Right cardiac atrium (tissue), 5 donors: ENCODE measurements at regions not wholly inside any gene's neighbourhood (a gene's known extent, or its start where the extent isn't known, plus 50 kb on each side); places are given as distances from the start of the nearest gene placed in this dataset.
"Not testable (repeated sequence)": the region's sequence is repeated elsewhere in the genome, so short reads cannot be mapped to it uniquely, and the experiment has no call there.

Source experiments
- ATAC-seq, 2 donors: fragments of 200-7000 bp; cut with Tn5 transposase; one replicate each; pipeline versions ENCODE4 v1.8.0 to v1.9.1; 2020; ENCODE audit warnings: moderate library complexity in 2 of 2, mild to moderate bottlenecking in 1 of 2
- DNase-seq, 3 donors: peaks; one replicate each; pipeline ENCODE4 v3.0.0-alpha.2; 2020
- H3K27ac ChIP-seq: one replicate; pipeline ENCODE4 v1.5.1; 2013; ENCODE audit warnings: mild to moderate bottlenecking, low read length, control low read depth, moderate library complexity
- H3K27me3 ChIP-seq: one replicate; pipeline ENCODE4 v1.6.1; 2013; ENCODE audit not compliant: control insufficient read depth, insufficient read depth
- H3K4me1 ChIP-seq: one replicate; pipeline ENCODE4 v1.6.1; 2013; ENCODE audit warnings: low read length; ENCODE audit not compliant: control insufficient read depth, insufficient read depth
- H3K4me3 ChIP-seq: one replicate; pipeline ENCODE4 v1.5.1; 2013; ENCODE audit warnings: low read length, control low read depth
- H3K9me3 ChIP-seq: one replicate; pipeline ENCODE4 v1.6.1; 2013; ENCODE audit warnings: low read length; ENCODE audit not compliant: control insufficient read depth
- WGBS: extraction: QIAGEN DNeasy Blood & Tissue Kit; methylation state at CpG from one replicate; pipeline ENCODE4 v1.1.7; 2013; 5-methylcytosine and 5-hydroxymethylcytosine counted together
- intact Hi-C, 4 donors: fragments of 100-400 bp; cut with DNase I; formaldehyde crosslinking; loops; one replicate each; pipeline versions ENCODE4 v1.11.0 to v1.14.0; 2022 to 2023
- donor health status: healthy with polysubstance abuse.
- donor health status: DM: no; HTN: yes; CAD: no.
- donor health status: DM: no; HTN: no; CAD: no.
- donor health status: DM: no; HTN: yes; CAD: no; lungs with severe emphysema.
- donor health status: DM: yes; HTN: yes; CAD: no.

- DNase-seq: no peak
- 47% methylated on average over 1 of the region's 1 CpG for WGBS
- Histone ChIP-seq H3K9me3 (no peaks in the 10 kb centered on the region), H3K27ac (no peak overlapping the region), H3K27me3 (no peaks in the 10 kb centered on the region), H3K4me3 (no peak overlapping the region), H3K4me1 (no peaks in the 10 kb centered on the region)
- intact Hi-C loops: no loop called here
- no peak for ATAC-seq
Measured at GRCh38 chr9:115674091-115674490, 479.5 kb upstream of the PAPPA start.

- Histone ChIP-seq H3K9me3 (no peaks in the 10 kb centered on the region), H3K27me3 (no peaks in the 10 kb centered on the region), H3K27ac (no peak overlapping the region), H3K4me3 (no peak overlapping the region), H3K4me1 (no peaks in the 10 kb centered on the region)
- DNase-seq (no peak), ATAC-seq (no peak)
- WGBS: 77% methylated on average over 3 of the region's 3 CpGs
- intact Hi-C loops: no loop called here
Measured at GRCh38 chr9:115675834-115676233, 477.8 kb upstream of the PAPPA start.

GRCh38 chr9:115680231-115680630 lies 473.4 kb upstream of the PAPPA start:
- DNase-seq: no peak
- Histone ChIP-seq H3K4me3 (no peak overlapping the region), H3K4me1 (no peaks in the 10 kb centered on the region), H3K27me3 (no peaks in the 10 kb centered on the region), H3K27ac (no peak overlapping the region), H3K9me3 (no peaks in the 10 kb centered on the region)
- intact Hi-C loops: no loop called here
- ATAC-seq: no peak
- WGBS: 66% methylated on average over 1 of the region's 1 CpG

- Histone ChIP-seq H3K9me3 (no peaks in the 10 kb centered on the region), H3K27me3 (no peaks in the 10 kb centered on the region), H3K4me3 (no peak overlapping the region), H3K27ac (no peak overlapping the region), H3K4me1 (no peaks in the 10 kb centered on the region)
- no peak for ATAC-seq
- WGBS: 48% methylated on average over 3 of the region's 3 CpGs
- DNase-seq: no peak
- intact Hi-C loops: no loop called here
Measured at GRCh38 chr9:115681585-115681984, 472.0 kb upstream of the PAPPA start.

- Histone ChIP-seq H3K27me3 (no peaks in the 10 kb centered on the region), H3K4me3 (no peak overlapping the region), H3K9me3 (no peaks in the 10 kb centered on the region), H3K4me1 (no peaks in the 10 kb centered on the region), H3K27ac (no peak overlapping the region)
- WGBS: 86% methylated on average over 1 of the region's 1 CpG
- intact Hi-C loops: no loop called here
- ATAC-seq (no peak), DNase-seq (no peak)
Measured at GRCh38 chr9:115686069-115686468, 467.5 kb upstream of the PAPPA start.

- WGBS: 78% methylated on average over 3 of the region's 3 CpGs
- Histone ChIP-seq H3K27me3 (no peaks in the 10 kb centered on the region), H3K27ac (no peak overlapping the region), H3K4me1 (no peaks in the 10 kb centered on the region), H3K4me3 (no peak overlapping the region), H3K9me3 (no peaks in the 10 kb centered on the region)
- intact Hi-C loops: no loop called here
- no peak for DNase-seq
- ATAC-seq: no peak
Measured at GRCh38 chr9:115687356-115687755, 466.2 kb upstream of the PAPPA start.

- DNase-seq: no peak
- intact Hi-C loops: no loop called here
- Histone ChIP-seq H3K4me3 (no peak overlapping the region), H3K27ac (no peak overlapping the region), H3K27me3 (no peaks in the 10 kb centered on the region), H3K4me1 (no peaks in the 10 kb centered on the region), H3K9me3 (no peaks in the 10 kb centered on the region)
- 81% methylated on average over 1 of the region's 1 CpG for WGBS
- ATAC-seq: no peak
Measured at GRCh38 chr9:115689331-115689730, 464.3 kb upstream of the PAPPA start.

- WGBS: 69% methylated on average over 5 of the region's 5 CpGs
- ATAC-seq (peak; percentile 55 to 69), DNase-seq (no peak)
- Histone ChIP-seq H3K27me3 (no peaks in the 10 kb centered on the region), H3K9me3 (no peaks in the 10 kb centered on the region), H3K4me1 (no peaks in the 10 kb centered on the region), H3K4me3 (no peak overlapping the region), H3K27ac (no peak overlapping the region)
- intact Hi-C loops: no loop called here
Measured at GRCh38 chr9:115690786-115691496, 462.6 kb upstream of the PAPPA start.

GRCh38 chr9:115691693-115692092 lies 461.9 kb upstream of the PAPPA start:
- H3K27me3 ChIP-seq: no peaks in the 10 kb centered on the region
- no peak for ATAC-seq
- 74% methylated on average over 3 of the region's 3 CpGs for WGBS
- no peaks in the 10 kb centered on the region for H3K4me1 ChIP-seq
- H3K27ac ChIP-seq: no peak overlapping the region
- no peak for DNase-seq
- intact Hi-C loops: no loop called here
- no peaks in the 10 kb centered on the region for H3K9me3 ChIP-seq
- no peak overlapping the region for H3K4me3 ChIP-seq

GRCh38 chr9:115692868-115693267 lies 460.7 kb upstream of the PAPPA start:
- DNase-seq, H3K9me3 ChIP-seq, H3K27me3 ChIP-seq, H3K4me3 ChIP-seq, H3K4me1 ChIP-seq, ATAC-seq, H3K27ac ChIP-seq, intact Hi-C loops: not testable (repeated sequence)
- whole genome bisulfite sequencing: 76% methylated on average over 2 of the region's 2 CpGs

- H3K27me3 ChIP-seq: no peaks in the 10 kb centered on the region
- H3K27ac ChIP-seq: no peak overlapping the region
- DNase-seq (peak in 1 of 3 donors; percentile 23), ATAC-seq (peak; percentile 69 to 79)
- WGBS: 15% methylated on average over 2 of the region's 2 CpGs
- H3K4me3 ChIP-seq: no peak overlapping the region
- intact Hi-C loops: no loop called here
- no peaks in the 10 kb centered on the region for H3K4me1 ChIP-seq
- no peaks in the 10 kb centered on the region for H3K9me3 ChIP-seq
Measured at GRCh38 chr9:115694014-115694413, 459.6 kb upstream of the PAPPA start.

- DNase-seq (no peak), ATAC-seq (no peak)
- no peaks in the 10 kb centered on the region for H3K27me3 ChIP-seq
- no peaks in the 10 kb centered on the region for H3K9me3 ChIP-seq
- no peak overlapping the region for H3K27ac ChIP-seq
- intact Hi-C loops: no loop called here
- H3K4me1 ChIP-seq: no peaks in the 10 kb centered on the region
- H3K4me3 ChIP-seq: no peak overlapping the region
Measured at GRCh38 chr9:115694991-115695390, 458.6 kb upstream of the PAPPA start.
